Sigmoid colon (tissue), 4 donors: ENCODE measurements at regions not wholly inside any gene's neighbourhood (a gene's known extent, or its start where the extent isn't known, plus 50 kb on each side); places are given as distances from the start of the nearest gene placed in this dataset.

Experiments
- CTCF ChIP-seq, 4 experiments: fragments of 450-650 bp in 3 of 4; fragments of 200-600 bp in 1 of 4; IDR thresholded peaks; one replicate each; pipeline ENCODE4 v1.5.1; 2016 to 2019; ENCODE audit warnings: antibody characterized with exemption in 4 of 4, mild to moderate bottlenecking in 3 of 4, moderate library complexity in 2 of 4
- POLR2AphosphoS5 ChIP-seq, 4 donors: sonication (generic); formaldehyde crosslinking; IDR thresholded peaks; one replicate each; pipeline ENCODE4 v1.6.1; 2017; ENCODE audit warnings: antibody characterized with exemption in 4 of 4

- no peak for TF ChIP-seq POLR2AphosphoS5 (IDR thresholded peaks at IDR 0.05)
- no peak for TF ChIP-seq CTCF (IDR thresholded peaks at IDR 0.05)
These were observed 77.3 kb downstream of the PPCDC start for GRCh38 chr15:75100679-75101078.
